ENCODE measurements at regions not wholly inside any gene's neighbourhood (a gene's known extent, or its start where the extent isn't known, plus 50 kb on each side); places are given as distances from the start of the nearest gene placed in this dataset.

GRCh38 chr6:25157842-25158241 lies 121.3 kb upstream of the CARMIL1 start:
- TF ChIP-seq POLR2A (IDR thresholded peaks at IDR 0.05; ENCODE audit: low read depth, low read length) (no peak), POLR2AphosphoS5 (IDR thresholded peaks at IDR 0.05; ENCODE audit: low read depth, low read length) (no peak), TAF1 (IDR thresholded peaks at IDR 0.05; ENCODE audit: borderline replicate concordance, low read depth, low read length) (no peak)
